ENCODE measurements at regions not wholly inside any gene's neighbourhood (a gene's known extent, or its start where the extent isn't known, plus 50 kb on each side); places are given as distances from the start of the nearest gene placed in this dataset.
A peak's percentile ranks its signal among the peaks of the same experiment; 100 is the strongest.

- POLR2A ChIA-PET = no interaction called here
Measured at GRCh38 chr10:26640391-26640790, 57.1 kb upstream of the PDSS1 start.

GRCh38 chr10:26642896-26643653, 54.4 kb upstream of the PDSS1 start:
- Histone ChIP-seq H3K27me3 (ENCODE audit: control insufficient read depth in 1 of 2, insufficient read depth in 2 of 2, low read length in 2 of 2) (no peaks in the 10 kb centered on the region), H3K4me3 (ENCODE audit: low read length) (no peak overlapping the region), H3K27ac (ENCODE audit: low read depth in 1 of 2, low read length in 2 of 2) (no peak overlapping the region), H3K9me3 (ENCODE audit: control insufficient read depth in 1 of 2, insufficient read depth in 1 of 2, low read length in 2 of 2) (peaks cover 0 to 9% of the 10 kb centered on the region in 2 experiments), H3K4me1 (ENCODE audit: insufficient read depth, low read length) (no peaks in the 10 kb centered on the region), H3K36me3 (ENCODE audit: insufficient read depth, low read length) (no peaks in the 10 kb centered on the region)
- peak in 2 of 14 experiments; percentile 43 to 71 for DNase-seq
- H3K36me3 Mint-ChIP-seq (ENCODE audit: low read depth) = no peaks in the 10 kb centered on the region
- no peaks in the 10 kb centered on the region for H3K9me3 Mint-ChIP-seq
- no peak overlapping the region for H3K4me3 Mint-ChIP-seq
- peaks cover 24% of the 10 kb centered on the region for H3K4me1 Mint-ChIP-seq (ENCODE audit: low read depth)
- intact Hi-C loops (cut with DNase I, micrococcal nuclease) = no loop called here
- H3K27me3 Mint-ChIP-seq = no peaks in the 10 kb centered on the region
- no peak for TF ChIP-seq CTCF (IDR thresholded peaks at IDR 0.05)
- ATAC-seq (ENCODE audit: poor library complexity) = no peak
- CTCF ChIA-PET = no interaction called here
- POLR2A ChIA-PET = no interaction called here
- H3K27ac Mint-ChIP-seq = no peak overlapping the region

More at GRCh38 chr10:26640391-26640790, 57.1 kb upstream of the PDSS1 start:
- Histone ChIP-seq H3K27me3 (ENCODE audit: control insufficient read depth in 1 of 2, insufficient read depth in 2 of 2, low read length in 2 of 2) (no peaks in the 10 kb centered on the region), H3K4me3 (ENCODE audit: low read length) (no peak overlapping the region), H3K27ac (ENCODE audit: low read depth in 1 of 2, low read length in 2 of 2) (no peak overlapping the region), H3K36me3 (ENCODE audit: insufficient read depth, low read length) (no peaks in the 10 kb centered on the region), H3K4me1 (ENCODE audit: insufficient read depth, low read length) (no peaks in the 10 kb centered on the region), H3K9me3 (ENCODE audit: control insufficient read depth in 1 of 2, insufficient read depth in 1 of 2, low read length in 2 of 2) (peaks cover 0 to 9% of the 10 kb centered on the region in 2 experiments)
- H3K36me3 Mint-ChIP-seq (ENCODE audit: low read depth) = no peaks in the 10 kb centered on the region
- H3K27me3 Mint-ChIP-seq = no peaks in the 10 kb centered on the region
- CTCF ChIA-PET = no interaction called here
- no peak overlapping the region for H3K27ac Mint-ChIP-seq
- H3K4me3 Mint-ChIP-seq = no peak overlapping the region
- no peak for DNase-seq
- H3K4me1 Mint-ChIP-seq (ENCODE audit: low read depth) = peaks cover 9% of the 10 kb centered on the region
- no peak for ATAC-seq (ENCODE audit: poor library complexity)
- intact Hi-C loops (cut with DNase I, micrococcal nuclease) = no loop called here
- no peak for TF ChIP-seq CTCF (IDR thresholded peaks at IDR 0.05)
- no peaks in the 10 kb centered on the region for H3K9me3 Mint-ChIP-seq

- no peak overlapping the region for H3K27ac ChIP-seq (ENCODE audit: low read depth in 1 of 2, low read length in 2 of 2)
- H3K36me3 ChIP-seq (ENCODE audit: insufficient read depth, low read length) = no peaks in the 10 kb centered on the region
- no peaks in the 10 kb centered on the region for H3K27me3 ChIP-seq (ENCODE audit: control insufficient read depth in 1 of 2, insufficient read depth in 2 of 2, low read length in 2 of 2)
- Mint-ChIP-seq H3K4me3 (no peak overlapping the region), H3K36me3 (ENCODE audit: low read depth) (no peaks in the 10 kb centered on the region), H3K27ac (no peak overlapping the region), H3K9me3 (no peaks in the 10 kb centered on the region), H3K27me3 (no peaks in the 10 kb centered on the region), H3K4me1 (ENCODE audit: low read depth) (peaks cover 14% of the 10 kb centered on the region)
- ChIA-PET POLR2A (no interaction called here), CTCF (no interaction called here)
- TF ChIP-seq CTCF (IDR thresholded peaks at IDR 0.05) = no peak
- ATAC-seq (ENCODE audit: poor library complexity) = no peak
- no peak overlapping the region for H3K4me3 ChIP-seq (ENCODE audit: low read length)
- DNase-seq = no peak
- intact Hi-C loops (cut with DNase I, micrococcal nuclease) = no loop called here
- H3K9me3 ChIP-seq (ENCODE audit: control insufficient read depth in 1 of 2, insufficient read depth in 1 of 2, low read length in 2 of 2) = no peaks in the 10 kb centered on the region
- no peaks in the 10 kb centered on the region for H3K4me1 ChIP-seq (ENCODE audit: insufficient read depth, low read length)
Measured at GRCh38 chr10:26647602-26648244, 49.8 kb upstream of the PDSS1 start.
